ENCODE measurements at regions not wholly inside any gene's neighbourhood (a gene's known extent, or its start where the extent isn't known, plus 50 kb on each side); places are given as distances from the start of the nearest gene placed in this dataset.

GRCh38 chr7:32378988-32379387 lies 111.2 kb downstream of the LSM5 start:
- no peak overlapping the region for H3K4me3 ChIP-seq (ENCODE audit: low read length)

GRCh38 chr7:32364581-32364980 lies 125.6 kb downstream of the LSM5 start:
- no peaks in the 10 kb centered on the region for H3K36me3 ChIP-seq (ENCODE audit: control insufficient read depth, low read length)
- H3K4me3 ChIP-seq (ENCODE audit: low read length), result no peak overlapping the region
- H3K27me3 ChIP-seq (ENCODE audit: control insufficient read depth, low read length), result no peaks in the 10 kb centered on the region
- no peaks in the 10 kb centered on the region for H3F3A ChIP-seq (ENCODE audit: control insufficient read depth, insufficient read depth)
- no peak overlapping the region for H3K4me2 ChIP-seq (ENCODE audit: low read length)
- TF ChIP-seq EZH2phosphoT487 (IDR thresholded peaks at IDR 0.05; ENCODE audit: borderline replicate concordance, low read length), result no peak
- no peak for TF ChIP-seq CTCF (IDR thresholded peaks at IDR 0.05; ENCODE audit: low read depth, low read length, poor library complexity, severe bottlenecking)
- H3K27ac ChIP-seq (ENCODE audit: low read depth, low read length), result no peak overlapping the region
- no peaks in the 10 kb centered on the region for H3K79me2 ChIP-seq (ENCODE audit: control insufficient read depth, low read length)
- no peaks in the 10 kb centered on the region for H3K9me3 ChIP-seq (ENCODE audit: control insufficient read depth, insufficient read depth, low read length)
- H4K20me1 ChIP-seq (ENCODE audit: control insufficient read depth, insufficient read depth, low read depth, low read length), result no peaks in the 10 kb centered on the region
- no peaks in the 10 kb centered on the region for H3K9me2 ChIP-seq (replicated peaks; ENCODE audit: control insufficient read depth, low read length)
- no peaks in the 10 kb centered on the region for H3K4me1 ChIP-seq (ENCODE audit: control insufficient read depth, low read length)

More at GRCh38 chr7:32378988-32379387, 111.2 kb downstream of the LSM5 start:
- Histone ChIP-seq H3K27me3 (ENCODE audit: control insufficient read depth, low read length) (no peaks in the 10 kb centered on the region), H3K4me1 (ENCODE audit: control insufficient read depth, low read length) (no peaks in the 10 kb centered on the region), H3K36me3 (ENCODE audit: control insufficient read depth, low read length) (no peaks in the 10 kb centered on the region), H3F3A (ENCODE audit: control insufficient read depth, insufficient read depth) (no peaks in the 10 kb centered on the region), H3K9me2 (replicated peaks; ENCODE audit: control insufficient read depth, low read length) (no peaks in the 10 kb centered on the region), H4K20me1 (ENCODE audit: control insufficient read depth, insufficient read depth, low read depth, low read length) (no peaks in the 10 kb centered on the region), H3K4me2 (ENCODE audit: low read length) (no peak overlapping the region), H3K79me2 (ENCODE audit: control insufficient read depth, low read length) (no peaks in the 10 kb centered on the region), H3K9me3 (ENCODE audit: control insufficient read depth, insufficient read depth, low read length) (no peaks in the 10 kb centered on the region), H3K27ac (ENCODE audit: low read depth, low read length) (no peak overlapping the region)
- TF ChIP-seq CTCF (IDR thresholded peaks at IDR 0.05; ENCODE audit: low read depth, low read length, poor library complexity, severe bottlenecking) (no peak), EZH2phosphoT487 (IDR thresholded peaks at IDR 0.05; ENCODE audit: borderline replicate concordance, low read length) (no peak)

GRCh38 chr7:32360127-32360526 lies 130.1 kb downstream of the LSM5 start:
- H3K4me3 ChIP-seq (ENCODE audit: low read length), result no peak overlapping the region
- no peaks in the 10 kb centered on the region for H3K9me2 ChIP-seq (replicated peaks; ENCODE audit: control insufficient read depth, low read length)
- H3K27ac ChIP-seq (ENCODE audit: low read depth, low read length), result no peak overlapping the region
- H3F3A ChIP-seq (ENCODE audit: control insufficient read depth, insufficient read depth), result no peaks in the 10 kb centered on the region
- H3K36me3 ChIP-seq (ENCODE audit: control insufficient read depth, low read length), result no peaks in the 10 kb centered on the region
- H3K27me3 ChIP-seq (ENCODE audit: control insufficient read depth, low read length), result peaks cover 9% of the 10 kb centered on the region
- H4K20me1 ChIP-seq (ENCODE audit: control insufficient read depth, insufficient read depth, low read depth, low read length), result no peaks in the 10 kb centered on the region
- H3K4me1 ChIP-seq (ENCODE audit: control insufficient read depth, low read length), result no peaks in the 10 kb centered on the region
- H3K4me2 ChIP-seq (ENCODE audit: low read length), result no peak overlapping the region
- H3K79me2 ChIP-seq (ENCODE audit: control insufficient read depth, low read length), result no peaks in the 10 kb centered on the region
- H3K9me3 ChIP-seq (ENCODE audit: control insufficient read depth, insufficient read depth, low read length), result no peaks in the 10 kb centered on the region
- no peak for TF ChIP-seq EZH2phosphoT487 (IDR thresholded peaks at IDR 0.05; ENCODE audit: borderline replicate concordance, low read length)
- no peak for TF ChIP-seq CTCF (IDR thresholded peaks at IDR 0.05; ENCODE audit: low read depth, low read length, poor library complexity, severe bottlenecking)

All from DOHH2 (cell line).